ENCODE measurements at regions not wholly inside any gene's neighbourhood (a gene's known extent, or its start where the extent isn't known, plus 50 kb on each side); places are given as distances from the start of the nearest gene placed in this dataset.

DNA sequence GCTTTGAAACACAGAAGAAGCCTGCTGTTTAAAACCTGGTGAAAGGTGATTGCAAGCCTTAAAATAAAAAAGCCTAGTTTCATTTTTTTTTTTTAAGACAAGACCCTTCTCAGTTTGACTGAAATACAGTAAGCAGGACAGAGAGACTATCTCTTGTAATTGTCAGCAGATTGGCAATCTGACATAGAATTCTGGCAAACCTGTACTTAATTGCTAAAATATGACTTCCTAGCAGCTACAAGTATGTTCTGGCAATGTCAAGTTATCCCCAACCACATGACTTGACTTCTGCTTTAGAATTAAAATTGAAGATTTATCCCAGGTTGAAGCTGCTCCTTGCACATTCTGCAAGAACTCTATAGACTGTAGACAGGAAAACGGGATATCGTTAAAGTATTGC lies 232.8 kb upstream of the NR2F2 start:
- Histone ChIP-seq H3K4me1 (ENCODE audit: low read length) (no peaks in the 10 kb centered on the region), H3K9ac (ENCODE audit: low read length) (no peak overlapping the region), H3K9me3 (ENCODE audit: insufficient read depth, low read length) (no peaks in the 10 kb centered on the region), H3K27me3 (ENCODE audit: low read depth, low read length) (no peaks in the 10 kb centered on the region), H2AFZ (ENCODE audit: low read depth, low read length) (no peak overlapping the region), H3K79me2 (ENCODE audit: low read length) (no peaks in the 10 kb centered on the region), H3K4me3 (ENCODE audit: low read length) (no peak overlapping the region), H4K20me1 (ENCODE audit: insufficient read depth, low read length) (no peaks in the 10 kb centered on the region), H3K27ac (ENCODE audit: low read length) (no peak overlapping the region), H3K36me3 (replicated peaks; ENCODE audit: low read depth, low read length) (no peaks in the 10 kb centered on the region), H3K4me2 (ENCODE audit: low read length) (no peak overlapping the region)
- no peak for TF ChIP-seq EZH2phosphoT487 (IDR thresholded peaks at IDR 0.05; ENCODE audit: low read depth)
- TF ChIP-seq, protein P1, sequence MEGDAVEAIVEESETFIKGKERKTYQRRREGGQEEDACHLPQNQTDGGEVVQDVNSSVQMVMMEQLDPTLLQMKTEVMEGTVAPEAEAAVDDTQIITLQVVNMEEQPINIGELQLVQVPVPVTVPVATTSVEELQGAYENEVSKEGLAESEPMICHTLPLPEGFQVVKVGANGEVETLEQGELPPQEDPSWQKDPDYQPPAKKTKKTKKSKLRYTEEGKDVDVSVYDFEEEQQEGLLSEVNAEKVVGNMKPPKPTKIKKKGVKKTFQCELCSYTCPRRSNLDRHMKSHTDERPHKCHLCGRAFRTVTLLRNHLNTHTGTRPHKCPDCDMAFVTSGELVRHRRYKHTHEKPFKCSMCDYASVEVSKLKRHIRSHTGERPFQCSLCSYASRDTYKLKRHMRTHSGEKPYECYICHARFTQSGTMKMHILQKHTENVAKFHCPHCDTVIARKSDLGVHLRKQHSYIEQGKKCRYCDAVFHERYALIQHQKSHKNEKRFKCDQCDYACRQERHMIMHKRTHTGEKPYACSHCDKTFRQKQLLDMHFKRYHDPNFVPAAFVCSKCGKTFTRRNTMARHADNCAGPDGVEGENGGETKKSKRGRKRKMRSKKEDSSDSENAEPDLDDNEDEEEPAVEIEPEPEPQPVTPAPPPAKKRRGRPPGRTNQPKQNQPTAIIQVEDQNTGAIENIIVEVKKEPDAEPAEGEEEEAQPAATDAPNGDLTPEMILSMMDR (IDR thresholded peaks at IDR 0.05; ENCODE audit: low read depth, low read length): no peak

DNA sequence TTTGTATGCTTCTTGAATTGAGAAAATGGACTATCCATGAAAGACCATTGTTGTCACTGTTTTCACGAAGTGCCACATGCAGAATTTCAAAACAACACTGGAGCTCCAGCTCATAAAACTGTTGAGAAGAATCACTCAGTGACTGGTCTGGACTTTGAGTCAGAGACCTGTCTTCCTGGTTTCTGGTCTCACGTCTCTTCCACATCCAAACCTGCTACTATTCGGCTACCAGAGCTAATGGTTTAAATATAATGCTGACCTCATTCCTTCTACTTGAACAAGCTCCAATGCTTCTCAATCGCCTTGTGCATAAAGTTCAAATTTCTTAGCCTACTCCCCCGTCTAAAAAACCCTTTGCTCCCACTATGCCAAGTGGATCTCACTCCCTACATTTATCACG lies 227.9 kb upstream of the NR2F2 start:
- Histone ChIP-seq H2AFZ (ENCODE audit: low read depth, low read length) (no peak overlapping the region), H3K27me3 (ENCODE audit: low read depth, low read length) (no peaks in the 10 kb centered on the region), H4K20me1 (ENCODE audit: insufficient read depth, low read length) (no peaks in the 10 kb centered on the region), H3K36me3 (replicated peaks; ENCODE audit: low read depth, low read length) (no peaks in the 10 kb centered on the region), H3K4me3 (ENCODE audit: low read length) (no peak overlapping the region), H3K9ac (ENCODE audit: low read length) (no peak overlapping the region), H3K79me2 (ENCODE audit: low read length) (no peaks in the 10 kb centered on the region), H3K27ac (ENCODE audit: low read length) (no peak overlapping the region), H3K4me1 (ENCODE audit: low read length) (no peaks in the 10 kb centered on the region), H3K9me3 (ENCODE audit: insufficient read depth, low read length) (no peaks in the 10 kb centered on the region), H3K4me2 (ENCODE audit: low read length) (no peak overlapping the region)
- TF ChIP-seq EZH2phosphoT487 (IDR thresholded peaks at IDR 0.05; ENCODE audit: low read depth): no peak
- TF ChIP-seq, protein P1 (IDR thresholded peaks at IDR 0.05; ENCODE audit: low read depth, low read length): no peak

DNA sequence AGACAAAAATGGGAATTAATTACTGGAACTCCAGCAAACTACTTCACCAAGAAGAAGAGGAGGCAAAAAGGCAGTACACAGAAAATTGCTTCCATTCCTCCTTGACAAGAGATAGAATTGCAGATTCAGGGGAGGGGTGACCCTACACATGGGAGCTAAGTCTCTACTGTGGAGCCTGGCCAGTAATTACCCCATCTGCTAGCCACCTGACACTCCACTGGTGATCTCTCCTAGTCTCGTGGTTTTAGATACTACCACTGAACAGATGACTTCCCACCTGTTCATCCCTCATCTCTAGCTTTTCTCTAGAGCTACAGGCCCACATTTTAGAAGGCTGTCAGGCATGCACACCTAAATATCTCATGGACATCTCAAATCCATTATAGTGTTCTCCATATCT lies 224.3 kb upstream of the NR2F2 start:
- no peak overlapping the region for H3K4me2 ChIP-seq (ENCODE audit: low read length)
- H3K4me3 ChIP-seq (ENCODE audit: low read length): no peak overlapping the region
- H3K4me1 ChIP-seq (ENCODE audit: low read length): no peaks in the 10 kb centered on the region
- no peaks in the 10 kb centered on the region for H3K9me3 ChIP-seq (ENCODE audit: insufficient read depth, low read length)
- no peak overlapping the region for H3K27ac ChIP-seq (ENCODE audit: low read length)
- H3K27me3 ChIP-seq (ENCODE audit: low read depth, low read length): no peaks in the 10 kb centered on the region
- H3K36me3 ChIP-seq (replicated peaks; ENCODE audit: low read depth, low read length): no peaks in the 10 kb centered on the region
- H3K9ac ChIP-seq (ENCODE audit: low read length): no peak overlapping the region
- no peaks in the 10 kb centered on the region for H3K79me2 ChIP-seq (ENCODE audit: low read length)
- TF ChIP-seq EZH2phosphoT487 (IDR thresholded peaks at IDR 0.05; ENCODE audit: low read depth): no peak
- TF ChIP-seq, protein P1 (IDR thresholded peaks at IDR 0.05; ENCODE audit: low read depth, low read length): no peak
- no peak overlapping the region for H2AFZ ChIP-seq (ENCODE audit: low read depth, low read length)
- no peaks in the 10 kb centered on the region for H4K20me1 ChIP-seq (ENCODE audit: insufficient read depth, low read length)

DNA sequence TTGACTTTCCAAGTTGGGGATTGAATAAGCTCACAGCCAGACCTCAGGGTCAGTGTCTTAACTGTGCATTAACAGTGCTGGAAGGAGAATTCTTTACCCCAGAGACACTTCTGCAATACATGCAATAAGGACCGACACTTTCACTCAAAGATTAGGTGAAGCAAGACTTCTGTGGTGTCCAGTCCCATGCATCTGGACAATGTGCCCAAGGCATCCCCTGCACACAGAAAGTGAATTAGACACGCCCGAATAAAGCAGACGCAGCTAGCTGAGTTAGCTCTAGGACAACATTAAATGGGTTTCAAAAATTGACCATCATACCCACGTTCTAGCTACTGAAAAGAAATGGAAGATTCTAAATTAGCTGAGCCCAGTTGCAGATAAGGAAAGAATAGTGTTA lies 223.9 kb upstream of the NR2F2 start:
- Histone ChIP-seq H3K4me2 (ENCODE audit: low read length) (no peak overlapping the region), H3K4me1 (ENCODE audit: low read length) (no peaks in the 10 kb centered on the region), H3K9ac (ENCODE audit: low read length) (no peak overlapping the region), H3K79me2 (ENCODE audit: low read length) (no peaks in the 10 kb centered on the region), H3K27me3 (ENCODE audit: low read depth, low read length) (no peaks in the 10 kb centered on the region), H4K20me1 (ENCODE audit: insufficient read depth, low read length) (no peaks in the 10 kb centered on the region), H3K4me3 (ENCODE audit: low read length) (no peak overlapping the region), H3K27ac (ENCODE audit: low read length) (no peak overlapping the region), H3K9me3 (ENCODE audit: insufficient read depth, low read length) (no peaks in the 10 kb centered on the region), H2AFZ (ENCODE audit: low read depth, low read length) (no peak overlapping the region), H3K36me3 (replicated peaks; ENCODE audit: low read depth, low read length) (no peaks in the 10 kb centered on the region)
- TF ChIP-seq EZH2phosphoT487 (IDR thresholded peaks at IDR 0.05; ENCODE audit: low read depth): no peak
- TF ChIP-seq, protein P1 (IDR thresholded peaks at IDR 0.05; ENCODE audit: low read depth, low read length): no peak

Measured in OCI-LY3 (cell line).